AG09309 (cell line): ENCODE measurements at regions not wholly inside any gene's neighbourhood (a gene's known extent, or its start where the extent isn't known, plus 50 kb on each side); places are given as distances from the start of the nearest gene placed in this dataset.

Experiments
- DNase-seq: peaks from one replicate; pipeline ENCODE4 v3.0.0-alpha.2; 2010; ENCODE audit warnings: low read depth
- H3K4me3 ChIP-seq: 2 replicates; pipeline ENCODE4 v1.5.1; 2011; ENCODE audit warnings: mild to moderate bottlenecking, low read depth, low read length, moderate library complexity; ENCODE audit not compliant: control insufficient read depth
- TF ChIP-seq, protein P1 (sequence below): IDR thresholded peaks from 2 replicates; pipeline ENCODE4 v1.5.1; 2011; ENCODE audit warnings: mild to moderate bottlenecking, low read depth, low read length, inconsistent platforms; ENCODE audit not compliant: insufficient read depth, control insufficient read depth; ENCODE audit errors: missing control alignments

- TF ChIP-seq, protein P1, sequence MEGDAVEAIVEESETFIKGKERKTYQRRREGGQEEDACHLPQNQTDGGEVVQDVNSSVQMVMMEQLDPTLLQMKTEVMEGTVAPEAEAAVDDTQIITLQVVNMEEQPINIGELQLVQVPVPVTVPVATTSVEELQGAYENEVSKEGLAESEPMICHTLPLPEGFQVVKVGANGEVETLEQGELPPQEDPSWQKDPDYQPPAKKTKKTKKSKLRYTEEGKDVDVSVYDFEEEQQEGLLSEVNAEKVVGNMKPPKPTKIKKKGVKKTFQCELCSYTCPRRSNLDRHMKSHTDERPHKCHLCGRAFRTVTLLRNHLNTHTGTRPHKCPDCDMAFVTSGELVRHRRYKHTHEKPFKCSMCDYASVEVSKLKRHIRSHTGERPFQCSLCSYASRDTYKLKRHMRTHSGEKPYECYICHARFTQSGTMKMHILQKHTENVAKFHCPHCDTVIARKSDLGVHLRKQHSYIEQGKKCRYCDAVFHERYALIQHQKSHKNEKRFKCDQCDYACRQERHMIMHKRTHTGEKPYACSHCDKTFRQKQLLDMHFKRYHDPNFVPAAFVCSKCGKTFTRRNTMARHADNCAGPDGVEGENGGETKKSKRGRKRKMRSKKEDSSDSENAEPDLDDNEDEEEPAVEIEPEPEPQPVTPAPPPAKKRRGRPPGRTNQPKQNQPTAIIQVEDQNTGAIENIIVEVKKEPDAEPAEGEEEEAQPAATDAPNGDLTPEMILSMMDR: no peak
- no peak overlapping the region for H3K4me3 ChIP-seq
- no peak for DNase-seq
Observed at GRCh38 chr2:16511041-16511440, 154.6 kb downstream of the CYRIA start.

DNA sequence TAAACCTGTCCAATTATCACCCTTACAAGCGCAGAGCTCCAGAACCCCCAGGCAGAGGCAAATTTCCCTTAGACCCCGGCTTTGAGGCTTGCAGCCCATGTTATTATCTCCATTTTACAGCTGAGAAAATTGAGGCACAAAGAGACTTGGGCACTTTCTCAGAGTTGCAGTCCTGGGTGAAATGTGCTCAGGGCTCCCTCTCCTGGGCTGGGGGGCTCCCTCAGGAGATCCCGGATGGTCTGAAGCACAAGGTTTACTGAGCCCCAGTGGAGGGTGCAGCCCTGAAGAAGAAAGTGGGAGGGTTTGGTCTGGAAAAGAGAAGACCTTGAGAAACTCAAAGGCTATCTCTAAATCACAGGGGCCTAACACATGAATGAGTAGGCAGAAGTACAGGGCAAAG lies 156.6 kb downstream of the CYRIA start:
- no peak for DNase-seq
- TF ChIP-seq, protein P1: no peak
- H3K4me3 ChIP-seq: no peak overlapping the region

- TF ChIP-seq, protein P1: no peak
- H3K4me3 ChIP-seq: no peak overlapping the region
- no peak for DNase-seq
Observed at GRCh38 chr2:16508490-16508851, 157.2 kb downstream of the CYRIA start.

DNA sequence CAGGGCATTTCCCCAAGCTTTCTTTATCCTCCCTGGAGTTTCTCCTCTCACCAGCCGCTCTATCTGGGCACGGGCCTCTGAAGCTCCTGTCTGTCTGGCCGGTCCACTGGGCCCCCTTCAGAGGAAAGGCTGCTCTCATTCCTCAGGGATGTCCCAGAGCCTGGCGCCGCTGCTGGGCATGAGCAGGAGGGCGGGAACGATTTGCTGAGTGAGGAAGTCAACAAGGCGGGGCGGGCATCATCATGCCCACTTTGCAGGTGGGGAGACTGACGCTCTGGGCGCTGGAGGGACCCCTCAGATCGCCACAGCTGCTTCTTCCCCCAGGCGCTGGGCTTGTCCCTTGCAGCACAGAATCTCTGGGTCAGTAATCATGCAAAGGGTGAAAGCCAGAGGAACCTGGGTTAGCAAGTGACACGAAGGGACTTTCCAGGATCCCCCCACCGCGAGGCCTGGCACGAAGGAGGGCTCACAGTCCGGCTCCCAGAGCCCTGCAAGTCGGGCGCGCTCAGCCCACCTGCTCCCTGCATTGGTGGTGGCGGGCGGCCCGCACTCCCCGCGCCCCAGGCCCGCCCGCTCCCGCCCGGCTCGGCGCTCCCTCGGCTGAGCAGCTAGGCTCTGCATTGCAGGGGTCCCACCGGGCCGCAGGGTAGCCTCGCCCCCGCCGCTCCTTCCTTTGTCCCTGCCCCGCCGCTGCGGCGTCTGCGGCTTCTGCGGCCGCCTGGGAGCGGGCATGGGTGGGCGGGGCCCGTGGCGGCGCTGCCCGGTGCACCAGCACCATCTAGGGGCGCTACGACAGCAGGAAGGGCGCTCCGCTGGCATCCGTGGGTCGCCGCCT lies 157.8 kb downstream of the CYRIA start:
- TF ChIP-seq, protein P1: peak; percentile 18
- no peak overlapping the region for H3K4me3 ChIP-seq
- DNase-seq: no peak

DNA sequence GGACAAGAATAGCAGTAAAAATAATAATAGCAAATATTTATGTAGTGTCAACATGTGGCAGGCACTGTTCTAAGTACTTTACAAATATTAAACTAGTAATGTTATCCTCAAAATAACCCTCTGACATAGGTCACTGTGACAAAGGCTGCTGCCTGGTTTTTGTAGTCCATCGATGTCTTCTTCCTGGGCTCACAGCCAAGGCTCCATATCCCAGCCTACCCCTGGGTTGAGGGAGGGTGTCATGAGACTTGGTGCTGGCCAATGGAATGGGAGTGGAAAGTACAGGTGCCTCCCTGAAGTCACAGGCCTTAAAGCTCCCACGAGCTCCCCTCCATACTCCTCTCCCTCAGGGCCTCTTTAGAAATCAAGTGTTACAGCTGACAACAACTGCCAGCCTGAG lies 159.3 kb downstream of the CYRIA start:
- DNase-seq: no peak
- TF ChIP-seq, protein P1: no peak
- no peak overlapping the region for H3K4me3 ChIP-seq

DNA sequence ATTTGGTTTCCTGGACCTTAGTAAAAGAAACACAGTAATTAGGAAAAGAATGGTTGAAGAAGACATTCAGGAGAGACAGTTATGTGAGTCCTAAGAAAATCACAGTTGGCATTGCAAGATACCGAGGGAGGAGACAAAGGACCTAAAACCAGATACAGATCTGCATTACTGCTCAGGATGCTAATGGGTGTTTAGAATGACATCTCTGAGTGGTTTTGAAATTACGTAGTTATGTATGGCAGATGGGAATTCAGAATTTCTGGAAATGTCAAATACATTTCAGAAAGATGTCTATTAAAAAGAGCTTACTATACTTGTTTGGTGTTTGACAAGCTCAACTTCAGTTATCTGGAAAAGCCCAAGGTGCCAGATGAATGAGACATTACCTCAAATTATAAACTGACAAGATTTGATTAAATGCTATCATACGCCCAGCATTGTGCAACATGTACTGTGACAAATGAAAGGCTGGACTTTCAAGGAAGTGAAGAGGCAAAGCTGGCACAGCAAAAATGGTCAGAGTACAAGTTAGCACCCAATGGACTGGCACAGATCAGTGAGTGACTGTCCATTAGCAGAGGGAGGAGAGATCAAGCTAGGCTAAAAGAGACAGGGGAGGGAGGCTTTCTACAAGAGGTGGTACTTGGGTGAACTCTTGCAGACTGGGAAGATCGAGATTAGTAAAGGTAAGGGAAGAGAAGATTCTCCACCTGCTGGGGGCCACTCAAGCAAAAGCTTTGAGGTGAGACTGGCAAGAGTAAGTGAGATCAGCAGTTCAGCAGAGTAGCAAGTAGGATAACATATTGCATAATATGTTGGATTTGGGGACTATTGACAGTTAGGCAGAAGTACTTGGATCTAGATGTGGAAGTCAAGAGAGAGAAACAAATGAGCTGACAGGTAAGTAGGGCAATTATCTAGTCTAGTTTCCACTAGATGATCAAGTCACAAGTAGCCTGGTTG lies 168.9 kb downstream of the CYRIA start:
- no peak overlapping the region for H3K4me3 ChIP-seq
- TF ChIP-seq, protein P1: no peak
- DNase-seq: no peak
